ENCODE measurements at regions not wholly inside any gene's neighbourhood (a gene's known extent, or its start where the extent isn't known, plus 50 kb on each side); places are given as distances from the start of the nearest gene placed in this dataset.
A peak's percentile ranks its signal among the peaks of the same experiment; 100 is the strongest.

GRCh38 chr16:54397190-54397835 lies 110.7 kb upstream of the IRX3 start:
- DNase-seq (ENCODE audit: low read depth in 2 of 3, low spot score in 2 of 3) = no peak

GRCh38 chr16:54389836-54390494 lies 103.4 kb upstream of the IRX3 start:
- no peak for DNase-seq (ENCODE audit: low read depth in 2 of 3, low spot score in 2 of 3)

GRCh38 chr16:54385141-54385540 lies 98.6 kb upstream of the IRX3 start:
- no peak for DNase-seq (ENCODE audit: low read depth in 2 of 3, low spot score in 2 of 3)

- no peak for DNase-seq (ENCODE audit: low read depth in 2 of 3, low spot score in 2 of 3)
These were observed 95.2 kb upstream of the IRX3 start for GRCh38 chr16:54381601-54382313.

DNA sequence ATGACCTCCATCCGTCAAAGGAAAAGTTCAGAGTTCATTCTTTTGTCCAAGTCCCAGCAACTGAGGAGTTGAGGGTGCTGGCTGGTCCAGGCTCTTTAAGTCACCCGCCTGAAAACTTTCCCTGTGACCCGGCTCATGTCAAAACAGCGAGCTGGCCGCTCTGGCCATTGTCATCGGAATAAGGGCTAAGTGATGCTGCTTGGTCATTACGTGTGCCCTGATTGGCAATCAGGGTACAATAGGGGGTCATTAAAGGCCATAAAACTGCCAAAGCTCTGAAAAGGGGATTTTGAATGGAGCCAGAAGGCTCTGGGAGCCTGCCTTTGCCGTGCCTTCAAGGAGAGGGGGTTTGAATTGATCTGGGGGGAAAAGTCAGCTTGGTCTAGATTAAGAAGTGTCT lies 88.5 kb upstream of the IRX3 start:
- no peak for DNase-seq (ENCODE audit: low read depth in 2 of 3, low spot score in 2 of 3)

DNA sequence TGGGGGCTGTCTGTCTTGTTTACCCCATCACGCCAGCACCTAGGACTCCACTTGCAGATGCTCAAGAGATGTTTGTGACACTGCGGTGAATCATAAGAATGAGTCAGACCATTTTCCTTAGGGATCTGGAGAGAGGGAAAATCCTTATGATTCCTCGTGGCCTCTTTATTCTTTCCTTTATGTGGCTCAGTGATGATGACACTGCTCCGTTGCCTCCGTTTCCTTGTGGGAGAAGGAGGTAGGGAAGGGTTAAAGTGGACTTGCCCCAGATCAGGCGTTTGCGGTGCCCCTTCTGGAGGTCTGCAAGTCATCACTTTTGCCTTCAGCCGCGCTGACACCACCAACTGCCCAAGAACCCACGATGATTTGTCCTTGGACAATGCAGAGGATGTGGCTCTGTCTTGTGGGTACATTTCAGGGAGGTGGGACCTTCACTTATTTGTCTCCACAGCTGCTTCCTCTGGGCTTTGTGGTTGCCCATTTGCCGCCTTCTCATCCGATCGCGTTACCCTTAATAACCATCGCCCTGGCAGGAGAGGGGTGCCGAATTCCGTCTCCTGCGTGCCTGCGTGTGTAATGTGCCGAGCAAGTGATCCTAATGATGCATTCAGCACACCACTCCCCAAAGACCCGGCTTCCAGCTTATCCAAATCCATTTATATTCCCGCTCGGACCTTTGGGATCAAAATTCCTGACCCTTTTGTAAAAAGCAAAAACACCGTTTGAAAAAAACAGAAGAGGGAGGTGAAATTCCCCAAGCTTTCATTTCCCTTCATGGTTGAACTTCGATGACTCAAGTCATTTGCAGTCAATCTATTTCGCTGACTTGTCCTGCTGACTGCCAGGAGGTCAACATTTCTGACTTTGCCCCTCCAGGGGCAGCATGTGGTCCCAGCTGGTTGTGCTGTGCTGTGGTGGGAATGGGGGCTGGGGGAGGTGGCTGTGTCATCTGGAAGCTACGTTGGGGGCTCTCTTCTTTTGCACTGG lies 87.2 kb upstream of the IRX3 start:
- peak in 2 of 3 donors; percentile 83 to 92 for DNase-seq (ENCODE audit: low read depth in 2 of 3, low spot score in 2 of 3)

DNA sequence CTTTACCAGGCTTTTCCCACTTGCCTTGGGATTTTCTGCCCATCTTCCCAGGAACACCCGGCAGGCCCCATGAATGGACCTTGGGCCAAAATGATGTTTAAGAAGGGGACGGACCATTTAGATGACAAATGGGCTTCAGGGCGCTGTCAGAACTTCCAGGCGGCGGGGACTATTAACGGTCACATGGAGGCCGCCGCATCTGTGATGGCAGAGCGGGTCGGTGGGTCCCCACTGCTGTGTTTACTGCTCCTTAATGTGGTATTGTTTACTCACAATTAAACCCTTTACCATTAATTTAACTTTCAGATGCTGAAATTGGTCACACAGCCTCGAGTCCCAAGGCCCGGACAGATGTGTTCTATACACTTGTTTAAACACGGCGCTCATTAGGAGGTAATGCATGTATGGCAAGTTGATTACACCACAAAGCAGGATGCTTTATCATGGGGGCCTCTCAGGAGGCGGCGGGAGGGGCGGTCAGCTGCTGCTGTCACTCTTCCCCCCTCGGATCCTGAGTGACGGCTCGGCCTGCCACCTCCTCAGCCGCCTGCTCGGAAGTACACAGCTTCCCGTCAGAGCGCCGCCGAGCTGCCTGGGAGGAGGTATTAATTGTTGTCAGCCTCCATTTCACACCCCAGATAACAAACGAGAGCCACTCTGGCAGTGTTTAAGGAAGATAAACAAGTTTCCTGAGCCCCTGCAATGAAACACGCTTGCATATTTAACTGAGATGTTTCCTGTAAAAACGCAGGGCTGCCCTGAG lies 83.9 kb upstream of the IRX3 start:
- DNase-seq (ENCODE audit: low read depth in 2 of 3, low spot score in 2 of 3) = peak in 2 of 3 donors; percentile 53 to 76

DNA sequence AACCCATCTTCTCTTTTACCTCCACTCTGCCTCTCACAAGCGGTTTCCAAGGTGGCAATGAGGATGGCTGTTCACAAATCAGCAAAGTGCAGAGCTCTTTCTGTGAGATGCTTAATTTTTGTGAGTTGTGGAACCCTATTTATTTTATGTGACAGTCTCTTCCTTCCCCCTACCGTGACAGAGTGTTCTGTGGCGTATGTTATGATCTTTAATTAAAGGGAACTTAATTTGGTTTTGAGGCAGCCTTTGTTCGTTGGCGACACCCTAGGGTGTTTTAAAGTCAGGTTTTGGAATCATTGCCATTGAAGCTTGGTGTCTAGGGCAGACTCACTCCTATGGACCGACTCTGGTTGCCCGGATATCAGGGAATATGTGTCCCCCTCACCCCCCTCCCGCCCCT lies 83.3 kb upstream of the IRX3 start:
- peak in 1 of 3 donors; percentile 76 for DNase-seq (ENCODE audit: low read depth in 2 of 3, low spot score in 2 of 3)

DNA sequence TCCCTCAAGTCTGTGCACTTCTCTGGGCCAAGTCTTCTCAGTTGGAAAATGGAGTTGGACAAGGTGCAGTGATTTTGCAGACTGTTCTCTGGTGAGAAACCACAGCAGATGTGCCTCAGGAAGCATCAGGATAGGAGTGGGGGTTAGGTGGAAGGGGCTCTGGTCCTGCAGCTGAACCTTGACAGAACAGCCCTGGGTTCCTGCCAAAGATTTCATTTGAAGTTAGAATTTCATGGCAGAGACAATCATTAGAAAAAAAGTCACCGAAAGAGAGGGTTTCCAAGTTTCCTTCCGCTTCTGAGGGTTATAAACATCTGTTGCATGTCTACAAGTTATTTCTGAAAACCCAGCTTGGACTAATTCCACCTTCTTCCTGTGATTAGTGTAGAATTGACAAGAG lies 80.4 kb upstream of the IRX3 start:
- DNase-seq (ENCODE audit: low read depth in 2 of 3, low spot score in 2 of 3) = peak in 1 of 3 donors; percentile 80

GRCh38 chr16:54365990-54366634 lies 79.5 kb upstream of the IRX3 start:
- no peak for DNase-seq (ENCODE audit: low read depth in 2 of 3, low spot score in 2 of 3)

DNA sequence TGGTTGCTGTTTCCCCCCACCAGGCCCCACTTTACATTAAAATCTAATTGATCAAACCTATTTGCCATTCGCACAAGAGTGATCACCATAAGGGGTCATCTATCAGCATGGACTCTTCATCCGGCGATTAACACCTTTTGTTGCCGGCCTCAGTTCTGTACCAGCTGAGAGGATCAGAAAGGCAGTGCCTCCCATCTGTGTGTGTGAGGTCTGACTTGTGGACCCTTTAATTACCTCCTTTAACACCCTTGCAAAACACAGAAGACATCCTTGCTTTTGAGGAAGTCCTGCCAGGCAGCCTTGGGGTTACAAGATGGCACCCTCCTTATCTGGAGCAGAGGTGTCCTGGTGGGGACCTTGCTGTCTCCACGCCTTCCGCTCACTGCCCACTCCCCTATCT lies 77.2 kb upstream of the IRX3 start:
- DNase-seq (ENCODE audit: low read depth in 2 of 3, low spot score in 2 of 3) = peak in 1 of 3 donors; percentile 30

DNA sequence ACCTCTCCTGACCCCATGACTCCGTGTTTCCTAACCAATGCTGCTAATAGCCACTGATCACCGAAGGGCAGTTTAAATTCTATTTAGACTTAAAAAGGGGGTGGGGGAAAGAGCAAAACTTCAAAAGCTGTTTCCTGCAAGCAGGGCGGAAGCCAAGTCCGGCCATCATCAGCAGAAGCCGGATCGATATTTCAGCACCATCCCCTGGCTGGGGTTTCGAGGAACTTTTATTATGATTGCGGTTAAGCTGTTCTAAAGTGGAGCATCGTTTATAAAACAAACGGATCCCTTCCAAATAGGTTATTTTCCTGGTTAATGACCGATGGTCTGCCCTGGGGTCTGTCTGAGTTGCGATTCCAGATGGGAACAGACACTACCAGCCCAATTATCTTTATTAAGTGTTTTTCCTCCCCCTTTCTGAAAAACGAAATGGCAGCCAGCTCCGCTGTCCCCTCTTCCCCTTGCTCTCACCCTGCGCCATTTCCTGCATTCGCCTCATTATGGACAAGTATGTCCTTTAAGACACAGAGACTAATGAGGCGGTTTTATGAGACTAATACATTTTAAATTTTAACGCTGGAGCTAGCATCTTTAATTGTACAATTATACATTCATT lies 76.1 kb upstream of the IRX3 start:
- no peak for DNase-seq (ENCODE audit: low read depth in 2 of 3, low spot score in 2 of 3)

DNA sequence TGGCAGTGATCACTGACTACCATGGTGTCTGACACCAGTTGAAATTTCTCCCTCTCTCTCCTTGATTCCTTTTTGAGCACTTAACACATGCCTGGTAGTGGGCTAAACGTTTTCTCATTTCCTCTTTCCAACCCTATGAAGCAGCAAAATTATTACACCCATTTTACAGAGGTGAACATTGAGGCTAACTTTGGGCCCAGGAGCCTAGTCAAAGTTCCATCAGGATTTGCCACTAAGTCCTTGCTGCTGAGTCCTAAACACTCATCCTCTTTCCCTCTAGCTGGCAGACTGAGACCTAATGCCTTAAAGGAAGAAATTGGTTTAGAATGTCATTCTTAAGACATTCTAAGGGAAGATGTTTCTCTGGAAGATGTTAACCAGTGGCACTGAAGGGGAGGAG lies 74.7 kb upstream of the IRX3 start:
- no peak for DNase-seq (ENCODE audit: low read depth in 2 of 3, low spot score in 2 of 3)

DNA sequence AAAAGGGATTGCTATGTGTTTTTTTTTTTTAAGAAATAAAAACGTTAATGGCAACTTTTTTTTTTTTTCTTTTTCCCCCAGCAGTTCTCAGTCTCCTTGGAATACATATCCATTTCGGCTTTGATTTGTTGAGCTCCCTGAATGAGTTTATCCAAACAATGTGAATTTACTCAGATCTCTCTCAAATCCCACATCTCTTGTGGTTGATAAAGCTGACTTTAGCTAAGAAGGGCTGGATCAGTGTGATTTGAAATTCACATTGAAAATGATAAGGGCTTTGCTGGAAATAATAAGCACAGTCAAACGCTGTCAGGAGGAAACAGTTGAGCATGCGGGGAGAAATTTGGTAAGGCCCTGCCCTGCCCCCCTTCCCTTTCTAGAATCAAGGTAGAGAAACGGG lies 74.1 kb upstream of the IRX3 start:
- no peak for DNase-seq (ENCODE audit: low read depth in 2 of 3, low spot score in 2 of 3)

- no peak for DNase-seq (ENCODE audit: low read depth in 2 of 3, low spot score in 2 of 3)
These were observed 73.0 kb upstream of the IRX3 start for GRCh38 chr16:54359555-54359954.

- no peak for DNase-seq (ENCODE audit: low read depth in 2 of 3, low spot score in 2 of 3)
These were observed 72.5 kb upstream of the IRX3 start for GRCh38 chr16:54359081-54359480.

GRCh38 chr16:54356391-54356790 lies 69.8 kb upstream of the IRX3 start:
- DNase-seq (ENCODE audit: low read depth in 2 of 3, low spot score in 2 of 3) = no peak

GRCh38 chr16:54355251-54355650 lies 68.7 kb upstream of the IRX3 start:
- peak in 1 of 3 donors; percentile 39 for DNase-seq (ENCODE audit: low read depth in 2 of 3, low spot score in 2 of 3)

DNA sequence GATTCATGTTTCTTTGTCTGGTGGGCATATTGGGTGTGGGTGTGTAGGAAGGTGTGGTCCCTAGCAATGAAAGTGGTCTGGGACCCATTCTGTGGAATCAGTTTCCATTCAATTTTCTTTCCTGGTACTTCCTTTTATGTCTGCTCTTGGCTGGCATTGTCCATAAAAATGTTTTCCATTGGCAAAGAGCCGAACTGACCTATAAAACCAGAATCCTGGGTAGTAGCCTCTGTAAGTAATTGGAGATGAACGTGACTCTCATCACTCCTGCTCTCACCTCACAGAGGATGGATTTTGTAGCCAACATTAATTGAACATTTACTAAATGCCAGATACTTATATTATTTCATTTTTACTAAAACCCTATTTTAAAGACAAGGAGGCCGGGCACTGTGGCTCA lies 66.5 kb upstream of the IRX3 start:
- no peak for DNase-seq (ENCODE audit: low read depth in 2 of 3, low spot score in 2 of 3)
